HepG2 (cell line): ENCODE measurements at regions not wholly inside any gene's neighbourhood (a gene's known extent, or its start where the extent isn't known, plus 50 kb on each side); places are given as distances from the start of the nearest gene placed in this dataset.

Source experiments
- ATAC-seq: fragments of 200-7000 bp; cut with Tn5 transposase; 3 replicates; pipeline ENCODE4 v1.9.1; 2020; ENCODE audit warnings: mild to moderate bottlenecking, moderate library complexity
- BruUV-seq: library from RNA; stranded (reverse); fragments of 400-500 nt; replicated peaks from 2 replicates; lab custom pipeline; 2021; lab: Mats Ljungman, UMichigan
- CTCF ChIA-PET: fragments of 300-600 bp; formaldehyde crosslinking; extraction: SDS; loops from one replicate; lab custom pipeline; 2021; ENCODE audit warnings: low total read pairs, inconsistent platforms, low intra/inter-chr PET ratio; lab: Yijun Ruan, JAX
- POLR2A ChIA-PET: fragments of 350-600 bp; sonication (Branson Sonifier 250); formaldehyde crosslinking; loops from one replicate; lab custom pipeline; 2020; ENCODE audit warnings: antibody characterized with exemption, inconsistent platforms; lab: Yijun Ruan, JAX
- DNase-seq: peaks from one replicate; pipeline ENCODE4 v3.0.0-alpha.2; 2015; ENCODE audit warnings: low spot score
- FAIRE-seq: peaks from 3 replicates; lab custom pipeline; 2011; peaks lifted over from hg19 to GRCh38; lab: Jason Lieb, UNC
- H2AFZ ChIP-seq: one replicate; pipeline ENCODE4 v1.6.1; 2011; ENCODE audit warnings: low read length, inconsistent platforms
- H3K27ac ChIP-seq: fragments of 300-600 bp; 3 replicates; pipeline ENCODE4 v1.8.0; 2011; ENCODE audit warnings: mixed run types, mild to moderate bottlenecking, mixed read lengths, low read length, inconsistent platforms; ENCODE audit not compliant: insufficient read depth; ENCODE audit errors: extremely low read length
- H3K27me3 ChIP-seq, 2 experiments: fragments of 200-600 bp in 1 of 2; 2 replicates in 1 of 2; 3 replicates in 1 of 2; pipeline versions ENCODE4 v1.6.0 to v1.8.0; 2011; ENCODE audit warnings: low read length in 2 of 2, mild to moderate bottlenecking in 2 of 2, moderate library complexity in 2 of 2, inconsistent platforms in 1 of 2; ENCODE audit not compliant: insufficient read depth in 2 of 2, control insufficient read depth in 1 of 2
- H3K36me3 ChIP-seq, 2 experiments: fragments of 200-600 bp in 1 of 2; replicated peaks in 1 of 2; 2 replicates in 1 of 2; 3 replicates in 1 of 2; pipeline versions ENCODE4 v1.5.1 to v1.8.0; 2011; ENCODE audit warnings: low read length in 2 of 2, inconsistent platforms in 1 of 2; ENCODE audit not compliant: insufficient read depth in 2 of 2, control insufficient read depth in 1 of 2
- H3K4me1 ChIP-seq: 2 replicates; pipeline ENCODE4 v1.5.1; 2012; ENCODE audit warnings: low read length, inconsistent platforms; ENCODE audit not compliant: insufficient read depth
- H3K4me2 ChIP-seq: 2 replicates; pipeline ENCODE4 v1.6.0; 2011; ENCODE audit warnings: low read depth, low read length, inconsistent platforms
- H3K4me3 ChIP-seq, 3 experiments: fragments of 200-600 bp in 1 of 3; sonication (generic), shearing (Covaris generic) in 1 of 3; replicated peaks in 1 of 3; 2 replicates each; pipeline ENCODE4 v1.5.1; 2011 to 2016; ENCODE audit warnings: low read length in 3 of 3, inconsistent platforms in 2 of 3, low read depth in 2 of 3, mild to moderate bottlenecking in 2 of 3, control low read depth in 1 of 3, mixed read lengths in 1 of 3; ENCODE audit not compliant: insufficient read depth in 1 of 3
- H3K79me2 ChIP-seq: one replicate; pipeline ENCODE4 v1.6.1; 2011; ENCODE audit warnings: low read length, inconsistent platforms; ENCODE audit not compliant: insufficient read depth
- H3K9ac ChIP-seq: 2 replicates; pipeline ENCODE4 v1.6.0; 2011; ENCODE audit warnings: mild to moderate bottlenecking, low read depth, low read length, inconsistent platforms; ENCODE audit not compliant: insufficient read depth
- H3K9me3 ChIP-seq: 2 replicates; pipeline ENCODE4 v1.5.1; 2012; ENCODE audit warnings: mild to moderate bottlenecking, low read length
- H4K20me1 ChIP-seq: 2 replicates; pipeline ENCODE4 v1.6.0; 2011; ENCODE audit warnings: inconsistent platforms, mild to moderate bottlenecking, low read length, moderate library complexity; ENCODE audit not compliant: insufficient read depth
- BHLHE40 ChIP-seq: IDR thresholded peaks from 2 replicates; pipeline ENCODE4 v1.6.1; 2011; ENCODE audit warnings: low read length, improper control_type of control experiment
- BRD4 ChIP-seq: sonication (generic); formaldehyde crosslinking; IDR thresholded peaks from 2 replicates; pipeline ENCODE4 v1.4.0; 2020; ENCODE audit warnings: missing genetic modification reagents
- DNMT3B ChIP-seq: conservative IDR thresholded peaks from 2 replicates; pipeline ENCODE4 v1.6.1; 2016; ENCODE audit warnings: missing biosample characterization, control low read depth
- HOXA3 ChIP-seq: sonication (generic); formaldehyde crosslinking; IDR thresholded peaks from 2 replicates; pipeline ENCODE4 v1.5.0; 2020; ENCODE audit warnings: missing genetic modification reagents
- NR3C1 ChIP-seq: sonication (generic); formaldehyde crosslinking; IDR thresholded peaks from 2 replicates; pipeline ENCODE4 v1.4.0; 2020; ENCODE audit warnings: missing genetic modification reagents
- RFX1 ChIP-seq: fragments of 450-650 bp; IDR thresholded peaks from 2 replicates; pipeline ENCODE4 v1.6.1; 2017
- SMC3 ChIP-seq: IDR thresholded peaks from 2 replicates; pipeline ENCODE4 v1.6.1; 2011; ENCODE audit warnings: low read length, improper control_type of control experiment
- SOX13 ChIP-seq, 3 experiments: fragments of 450-650 bp in 1 of 3; sonication (generic) in 1 of 3; formaldehyde crosslinking in 1 of 3; IDR thresholded peaks in 2 of 3; conservative IDR thresholded peaks in 1 of 3; 2 replicates each; pipeline versions ENCODE4 v1.5.0 to v1.6.1; 2016 to 2020; ENCODE audit warnings: antibody characterized with exemption in 1 of 3, mild to moderate bottlenecking in 1 of 3, missing compliant biosample characterization in 1 of 3, missing genetic modification reagents in 1 of 3, moderate library complexity in 1 of 3
- SRF ChIP-seq: IDR thresholded peaks from 2 replicates; pipeline ENCODE4 v1.6.1; 2011; ENCODE audit warnings: mild to moderate bottlenecking, low read depth, low read length, moderate library complexity
- TBX2 ChIP-seq: sonication (generic); formaldehyde crosslinking; IDR thresholded peaks from 2 replicates; pipeline ENCODE4 v1.5.0; 2020; ENCODE audit warnings: missing genetic modification reagents, mild to moderate bottlenecking, borderline replicate concordance
- ZFY ChIP-seq: sonication (generic); formaldehyde crosslinking; IDR thresholded peaks from 2 replicates; pipeline ENCODE4 v1.4.0; 2020; ENCODE audit warnings: missing genetic modification reagents
- ZNF230 ChIP-seq: sonication (generic); formaldehyde crosslinking; IDR thresholded peaks from 2 replicates; pipeline ENCODE4 v1.4.0; 2020; ENCODE audit warnings: mild to moderate bottlenecking, missing genetic modification reagents
- ZNF430 ChIP-seq: sonication (generic); formaldehyde crosslinking; IDR thresholded peaks from 2 replicates; pipeline ENCODE4 v1.9.0; 2021; ENCODE audit warnings: mild to moderate bottlenecking, missing genetic modification reagents
- ZNF605 ChIP-seq: sonication (generic); formaldehyde crosslinking; IDR thresholded peaks from 2 replicates; pipeline ENCODE4 v1.8.0; 2022; ENCODE audit warnings: mild to moderate bottlenecking, missing genetic modification reagents
- ZNF83 ChIP-seq: sonication (generic); formaldehyde crosslinking; IDR thresholded peaks from 2 replicates; pipeline ENCODE4 v1.4.0; 2020; ENCODE audit warnings: missing genetic modification reagents, mild to moderate bottlenecking, borderline replicate concordance
- WGBS: methylation state at CpG from one replicate; pipeline ENCODE4 v1.1.6; 2017; ENCODE audit warnings: low lambda C conversion rate; 5-methylcytosine and 5-hydroxymethylcytosine counted together
- in situ Hi-C: cut with HindIII; loops from 2 replicates; pipeline ENCODE4 v1.10.0; 2017; ENCODE audit warnings: low pct_unique_long_range_greater_than_20kb; ENCODE audit not compliant: extremely low pct_ligation_motif_present
- intact Hi-C: fragments of 100-400 bp; cut with micrococcal nuclease; formaldehyde crosslinking; loops from one replicate; pipeline ENCODE4 v1.10.0; 2022; ENCODE audit not compliant: unreplicated experiment
- TF ChIP-seq, protein P1 (sequence below): sonication (generic); formaldehyde crosslinking; IDR thresholded peaks from 2 replicates; pipeline ENCODE4 v1.4.0; 2020; ENCODE audit warnings: missing genetic modification reagents
- TF ChIP-seq, protein P2 (sequence below): sonication (generic); formaldehyde crosslinking; IDR thresholded peaks from 2 replicates; pipeline ENCODE4 v1.5.0; 2020; ENCODE audit warnings: missing genetic modification reagents
- TF ChIP-seq, protein P3 (sequence below): sonication (generic); formaldehyde crosslinking; IDR thresholded peaks from 2 replicates; pipeline ENCODE4 v1.4.0; 2020; ENCODE audit warnings: missing genetic modification reagents
- TF ChIP-seq, protein P4 (sequence below): IDR thresholded peaks from 2 replicates; pipeline ENCODE4 v1.6.1; 2016; ENCODE audit warnings: missing genetic modification reagents, missing compliant biosample characterization

DNA sequence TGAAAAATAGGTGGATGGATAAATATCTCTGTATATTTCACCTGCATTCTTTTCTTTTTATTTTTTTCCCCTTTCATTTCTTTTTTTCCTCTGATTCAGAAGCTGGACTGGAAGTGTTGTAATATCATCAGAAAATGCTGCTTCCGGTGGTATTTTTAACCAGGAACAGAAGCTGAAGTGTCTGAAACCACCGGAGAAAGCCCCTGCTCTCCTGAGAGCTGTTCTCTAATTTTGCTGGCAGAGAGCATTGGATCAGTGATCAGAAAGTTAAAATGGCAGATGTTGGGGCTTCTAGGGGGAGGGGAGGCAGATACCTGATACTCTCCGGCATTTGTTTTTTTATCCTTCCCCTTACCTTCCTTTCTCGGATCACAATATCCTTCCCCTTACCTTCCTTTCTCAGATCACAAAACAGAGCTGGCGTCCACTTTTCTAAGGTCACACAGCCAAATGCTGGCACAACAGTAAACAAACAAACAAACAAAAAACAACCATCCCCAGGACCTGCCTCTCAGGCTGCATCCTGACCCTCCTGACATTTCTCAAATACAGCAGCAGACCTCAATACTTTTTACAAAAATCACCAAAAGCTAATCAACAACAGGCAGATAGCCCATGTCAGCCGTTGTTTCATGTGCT lies 143.2 kb upstream of the ZNF217 start:
- no peak for DNase-seq
- peak overlapping the region; percentile 92 for H3K4me2 ChIP-seq
- peak overlapping the region; percentile 49 for H2AFZ ChIP-seq
- peak overlapping the region; percentile 70; the same call in 1 of the 2 replicates for H3K9ac ChIP-seq
- intact Hi-C loops (loop anchor here (5.0 kb wide), 3 partner anchors 50 to 180 kb away; no protein-coding TSS in a partner anchor), in situ Hi-C loops (no loop called here)
- no peak overlapping the region; a peak in 1 of 6 replicates for H3K4me3 ChIP-seq
- BruUV-seq = no TSS peak
- 51% methylated on average over 6 of the region's 6 CpGs for WGBS
- H3K27ac ChIP-seq = no peak overlapping the region
- FAIRE-seq = no peak
- H3K27me3 ChIP-seq = no peaks in the 10 kb centered on the region; a peak in 1 of 5 replicates
- H3K79me2 ChIP-seq = no peaks in the 10 kb centered on the region
- H3K9me3 ChIP-seq = no peaks in the 10 kb centered on the region
- no peaks in the 10 kb centered on the region for H3K36me3 ChIP-seq
- CTCF ChIA-PET = no interaction called here
- ATAC-seq = no peak
- H3K4me1 ChIP-seq = peaks cover 82% of the 10 kb centered on the region
- no peaks in the 10 kb centered on the region for H4K20me1 ChIP-seq
- POLR2A ChIA-PET = interaction anchor here (0.9 to 6.4 kb wide), 11 partner anchors 25 to 180 kb away, joined by 3 to 51 read pairs (median 7); partner anchors contain the start of gene ZNF217
- TF ChIP-seq HOXA3 (CRISPR knock-in tag) (no peak), SOX13 (IDR thresholded peaks at IDR 0.05) (no peak), SOX13 (CRISPR knock-in tag; conservative IDR thresholded peaks at IDR 0.05 in 1 of 2, IDR thresholded peaks at IDR 0.05 in 1 of 2) (0 out of 4 replicates have a peak, but pooled peaks of 1 of the 2 experiments have one; percentile 8), ZNF605 (CRISPR knock-in tag) (no peak), TBX2 (CRISPR knock-in tag) (0 out of 2 replicates have a peak, but pooled peaks have one; percentile 27), NR3C1 (no peak), DNMT3B (no peak), ZNF430 (CRISPR knock-in tag) (no peak), BHLHE40 (no peak), ZNF230 (CRISPR knock-in tag) (0 out of 2 replicates have a peak, but pooled peaks have one; percentile 16), ZNF83 (no peak), SRF (no peak), RFX1 (peak; percentile 9; the same call in 1 of the 2 replicates), ZFY (CRISPR knock-in tag) (no peak), SMC3 (no peak), BRD4 (CRISPR knock-in tag) (0 out of 2 replicates have a peak, but pooled peaks have one; percentile 16)
- TF ChIP-seq, protein P1, sequence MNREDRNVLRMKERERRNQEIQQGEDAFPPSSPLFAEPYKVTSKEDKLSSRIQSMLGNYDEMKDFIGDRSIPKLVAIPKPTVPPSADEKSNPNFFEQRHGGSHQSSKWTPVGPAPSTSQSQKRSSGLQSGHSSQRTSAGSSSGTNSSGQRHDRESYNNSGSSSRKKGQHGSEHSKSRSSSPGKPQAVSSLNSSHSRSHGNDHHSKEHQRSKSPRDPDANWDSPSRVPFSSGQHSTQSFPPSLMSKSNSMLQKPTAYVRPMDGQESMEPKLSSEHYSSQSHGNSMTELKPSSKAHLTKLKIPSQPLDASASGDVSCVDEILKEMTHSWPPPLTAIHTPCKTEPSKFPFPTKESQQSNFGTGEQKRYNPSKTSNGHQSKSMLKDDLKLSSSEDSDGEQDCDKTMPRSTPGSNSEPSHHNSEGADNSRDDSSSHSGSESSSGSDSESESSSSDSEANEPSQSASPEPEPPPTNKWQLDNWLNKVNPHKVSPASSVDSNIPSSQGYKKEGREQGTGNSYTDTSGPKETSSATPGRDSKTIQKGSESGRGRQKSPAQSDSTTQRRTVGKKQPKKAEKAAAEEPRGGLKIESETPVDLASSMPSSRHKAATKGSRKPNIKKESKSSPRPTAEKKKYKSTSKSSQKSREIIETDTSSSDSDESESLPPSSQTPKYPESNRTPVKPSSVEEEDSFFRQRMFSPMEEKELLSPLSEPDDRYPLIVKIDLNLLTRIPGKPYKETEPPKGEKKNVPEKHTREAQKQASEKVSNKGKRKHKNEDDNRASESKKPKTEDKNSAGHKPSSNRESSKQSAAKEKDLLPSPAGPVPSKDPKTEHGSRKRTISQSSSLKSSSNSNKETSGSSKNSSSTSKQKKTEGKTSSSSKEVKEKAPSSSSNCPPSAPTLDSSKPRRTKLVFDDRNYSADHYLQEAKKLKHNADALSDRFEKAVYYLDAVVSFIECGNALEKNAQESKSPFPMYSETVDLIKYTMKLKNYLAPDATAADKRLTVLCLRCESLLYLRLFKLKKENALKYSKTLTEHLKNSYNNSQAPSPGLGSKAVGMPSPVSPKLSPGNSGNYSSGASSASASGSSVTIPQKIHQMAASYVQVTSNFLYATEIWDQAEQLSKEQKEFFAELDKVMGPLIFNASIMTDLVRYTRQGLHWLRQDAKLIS (CRISPR knock-in tag) = no peak
- TF ChIP-seq, protein P2, sequence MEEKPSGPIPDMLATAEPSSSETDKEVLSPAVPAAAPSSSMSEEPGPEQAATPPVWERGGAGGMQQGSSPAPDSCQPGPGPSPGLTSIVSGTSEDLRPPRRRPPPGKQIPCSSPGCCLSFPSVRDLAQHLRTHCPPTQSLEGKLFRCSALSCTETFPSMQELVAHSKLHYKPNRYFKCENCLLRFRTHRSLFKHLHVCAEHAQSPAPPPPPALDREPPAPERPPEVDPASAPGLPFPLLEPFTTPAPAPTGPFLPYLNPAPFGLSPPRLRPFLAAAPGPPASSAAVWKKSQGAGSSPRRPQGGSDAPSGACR = peak; percentile 40; the same call in 1 of the 2 replicates
- TF ChIP-seq, protein P3, sequence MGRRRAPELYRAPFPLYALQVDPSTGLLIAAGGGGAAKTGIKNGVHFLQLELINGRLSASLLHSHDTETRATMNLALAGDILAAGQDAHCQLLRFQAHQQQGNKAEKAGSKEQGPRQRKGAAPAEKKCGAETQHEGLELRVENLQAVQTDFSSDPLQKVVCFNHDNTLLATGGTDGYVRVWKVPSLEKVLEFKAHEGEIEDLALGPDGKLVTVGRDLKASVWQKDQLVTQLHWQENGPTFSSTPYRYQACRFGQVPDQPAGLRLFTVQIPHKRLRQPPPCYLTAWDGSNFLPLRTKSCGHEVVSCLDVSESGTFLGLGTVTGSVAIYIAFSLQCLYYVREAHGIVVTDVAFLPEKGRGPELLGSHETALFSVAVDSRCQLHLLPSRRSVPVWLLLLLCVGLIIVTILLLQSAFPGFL = no peak
- TF ChIP-seq, protein P4, sequence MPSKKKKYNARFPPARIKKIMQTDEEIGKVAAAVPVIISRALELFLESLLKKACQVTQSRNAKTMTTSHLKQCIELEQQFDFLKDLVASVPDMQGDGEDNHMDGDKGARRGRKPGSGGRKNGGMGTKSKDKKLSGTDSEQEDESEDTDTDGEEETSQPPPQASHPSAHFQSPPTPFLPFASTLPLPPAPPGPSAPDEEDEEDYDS (CRISPR knock-in tag) = no peak
